IMR-90 (cell line): ENCODE measurements at regions not wholly inside any gene's neighbourhood (a gene's known extent, or its start where the extent isn't known, plus 50 kb on each side); places are given as distances from the start of the nearest gene placed in this dataset.

Experiments
- ATAC-seq: fragments of 200-7000 bp; cut with Tn5 transposase; 2 replicates; pipeline ENCODE4 v1.9.1; 2020; ENCODE audit warnings: low read depth, mild to moderate bottlenecking, moderate library complexity
- BruUV-seq: library from RNA; stranded (reverse); fragments of 400-500 nt; replicated peaks from 2 replicates; lab custom pipeline; 2021; lab: Mats Ljungman, UMichigan
- CTCF ChIA-PET: fragments of 300-600 bp; formaldehyde crosslinking; extraction: SDS; loops from one replicate; lab custom pipeline; 2021; ENCODE audit warnings: antibody characterized with exemption; lab: Yijun Ruan, JAX
- POLR2A ChIA-PET: fragments of 300-600 bp; sonication (Branson Sonifier 250); formaldehyde crosslinking; loops from one replicate; lab custom pipeline; 2022; ENCODE audit warnings: antibody characterized with exemption; ENCODE audit not compliant: unreplicated experiment; lab: Charles Lee
- DNase-seq: peaks from one replicate; pipeline ENCODE4 v3.0.0; 2013
- H2AFZ ChIP-seq: replicated peaks from 2 replicates; pipeline ENCODE3; 2013; ENCODE audit warnings: low read length, mild to moderate bottlenecking; ENCODE audit not compliant: poor library complexity
- H2AK5ac ChIP-seq: 2 replicates; pipeline ENCODE4 v1.6.1; 2013; ENCODE audit warnings: low read depth, low read length, inconsistent platforms
- H2AK9ac ChIP-seq: replicated peaks from 2 replicates; pipeline ENCODE3; 2013; ENCODE audit warnings: mild to moderate bottlenecking, low read depth, low read length, moderate library complexity; ENCODE audit not compliant: poor library complexity
- H2BK120ac ChIP-seq: 2 replicates; pipeline ENCODE4 v1.6.1; 2013; ENCODE audit warnings: low read depth, low read length, inconsistent platforms
- H2BK15ac ChIP-seq: 3 replicates; pipeline ENCODE4 v1.6.1; 2013; ENCODE audit warnings: low read depth, low read length, inconsistent platforms
- H2BK20ac ChIP-seq: 2 replicates; pipeline ENCODE4 v1.6.1; 2013; ENCODE audit warnings: low read depth, mild to moderate bottlenecking, inconsistent platforms, low read length, moderate library complexity
- H2BK5ac ChIP-seq: 2 replicates; pipeline ENCODE4 v1.6.1; 2013; ENCODE audit warnings: mild to moderate bottlenecking, low read depth, low read length, inconsistent platforms; ENCODE audit not compliant: poor library complexity, severe bottlenecking
- H3K14ac ChIP-seq: replicated peaks from 2 replicates; pipeline ENCODE4 v1.6.1; 2013; ENCODE audit warnings: low read depth, low read length, inconsistent platforms
- H3K18ac ChIP-seq: 2 replicates; pipeline ENCODE4 v1.6.1; 2013; ENCODE audit warnings: low read depth, low read length, control low read depth
- H3K23ac ChIP-seq: 2 replicates; pipeline ENCODE4 v1.6.1; 2013; ENCODE audit warnings: low read depth, low read length, inconsistent platforms
- H3K27ac ChIP-seq: 2 replicates; pipeline ENCODE4 v1.5.1; 2013; ENCODE audit warnings: mild to moderate bottlenecking, control low read depth, low read length; ENCODE audit not compliant: insufficient read depth
- H3K27me3 ChIP-seq: 2 replicates; pipeline ENCODE4 v1.6.1; 2013; ENCODE audit warnings: low read length; ENCODE audit not compliant: control insufficient read depth, insufficient read depth
- H3K36me3 ChIP-seq: 2 replicates; pipeline ENCODE4 v1.6.1; 2013; ENCODE audit warnings: low read length, mixed read lengths; ENCODE audit not compliant: control insufficient read depth, insufficient read depth
- H3K4ac ChIP-seq: 2 replicates; pipeline ENCODE4 v1.6.1; 2013; ENCODE audit warnings: low read depth, low read length, inconsistent platforms
- H3K4me1 ChIP-seq: 2 replicates; pipeline ENCODE4 v1.6.1; 2013; ENCODE audit warnings: low read length, mixed read lengths; ENCODE audit not compliant: control insufficient read depth, insufficient read depth
- H3K4me2 ChIP-seq: 2 replicates; pipeline ENCODE4 v1.6.1; 2013; ENCODE audit warnings: low read depth, mild to moderate bottlenecking, control low read depth, low read length, moderate library complexity
- H3K4me3 ChIP-seq: 2 replicates; pipeline ENCODE4 v1.5.1; 2013; ENCODE audit warnings: low read depth, mild to moderate bottlenecking, control low read depth, low read length, moderate library complexity; ENCODE audit not compliant: insufficient read depth
- H3K56ac ChIP-seq: 2 replicates; pipeline ENCODE4 v1.6.1; 2013; ENCODE audit warnings: low read length, inconsistent platforms; ENCODE audit not compliant: insufficient read depth; ENCODE audit errors: extremely low read depth
- H3K79me1 ChIP-seq, 2 experiments: 2 replicates each; pipeline ENCODE4 v1.6.1; 2013; ENCODE audit warnings: low read length in 2 of 2, inconsistent platforms in 1 of 2, low read depth in 1 of 2
- H3K9ac ChIP-seq: 2 replicates; pipeline ENCODE4 v1.6.1; 2013; ENCODE audit warnings: low read depth, low read length, control low read depth
- H3K9me1 ChIP-seq: 2 replicates; pipeline ENCODE4 v1.6.1; 2013; ENCODE audit warnings: low read length, inconsistent platforms; ENCODE audit not compliant: insufficient read depth
- H3K9me3 ChIP-seq: 2 replicates; pipeline ENCODE4 v1.6.1; 2013; ENCODE audit warnings: low read length; ENCODE audit not compliant: control insufficient read depth, insufficient read depth
- H4K20me1 ChIP-seq: 2 replicates; pipeline ENCODE4 v1.6.1; 2013; ENCODE audit warnings: low read length, inconsistent platforms; ENCODE audit not compliant: insufficient read depth
- H4K5ac ChIP-seq: 2 replicates; pipeline ENCODE4 v1.6.1; 2013; ENCODE audit warnings: mild to moderate bottlenecking, low read depth, low read length, control low read depth
- H4K8ac ChIP-seq, 2 experiments: 2 replicates each; pipeline ENCODE4 v1.6.1; 2013; ENCODE audit warnings: low read depth in 2 of 2, low read length in 2 of 2, control low read depth in 1 of 2, inconsistent platforms in 1 of 2
- H4K91ac ChIP-seq: 2 replicates; pipeline ENCODE4 v1.6.1; 2013; ENCODE audit warnings: low read depth, low read length, inconsistent platforms; ENCODE audit not compliant: insufficient read depth
- BHLHE40 ChIP-seq: fragments of 150-350 bp; IDR thresholded peaks from 2 replicates; pipeline ENCODE4 v1.6.1; 2016; ENCODE audit warnings: mild to moderate bottlenecking, low read depth, low read length
- CHD1 ChIP-seq: IDR thresholded peaks from 2 replicates; pipeline ENCODE4 v1.6.1; 2012; ENCODE audit warnings: low read depth, low read length, improper control_type of control experiment
- MAFK ChIP-seq: IDR thresholded peaks from 2 replicates; pipeline ENCODE4 v1.6.1; 2012; ENCODE audit warnings: low read depth, low read length, improper control_type of control experiment
- MXI1 ChIP-seq: IDR thresholded peaks from 2 replicates; pipeline ENCODE4 v1.6.1; 2012; ENCODE audit warnings: low read depth, mild to moderate bottlenecking, low read length, moderate library complexity, borderline replicate concordance
- WGBS, 2 experiments: methylation state at CpG; one replicate each; pipeline versions ENCODE4 v1.1.5 to v1.1.7; 2013; ENCODE audit warnings: missing lambda C conversion rate in 2 of 2; ENCODE audit not compliant: insufficient read length in 1 of 2; ENCODE audit errors: extremely low coverage in 2 of 2; 5-methylcytosine and 5-hydroxymethylcytosine counted together
- dilution Hi-C: fragments of 300-500 bp; cut with HindIII; formaldehyde crosslinking; loops from one replicate; pipeline ENCODE4 v1.14.3; 2018; ENCODE audit warnings: low sequenced_read_pairs; ENCODE audit not compliant: unreplicated experiment
- in situ Hi-C: fragments of 300-500 bp; cut with MboI; formaldehyde crosslinking; loops from 3 replicates; pipeline ENCODE4 v1.14.3; 2019; ENCODE audit warnings: low sequenced_read_pairs, inconsistent platforms, mixed read lengths
- intact Hi-C: fragments of 100-400 bp; cut with micrococcal nuclease; formaldehyde crosslinking; loops from 2 replicates; pipeline ENCODE4 v1.10.0; 2022

DNA sequence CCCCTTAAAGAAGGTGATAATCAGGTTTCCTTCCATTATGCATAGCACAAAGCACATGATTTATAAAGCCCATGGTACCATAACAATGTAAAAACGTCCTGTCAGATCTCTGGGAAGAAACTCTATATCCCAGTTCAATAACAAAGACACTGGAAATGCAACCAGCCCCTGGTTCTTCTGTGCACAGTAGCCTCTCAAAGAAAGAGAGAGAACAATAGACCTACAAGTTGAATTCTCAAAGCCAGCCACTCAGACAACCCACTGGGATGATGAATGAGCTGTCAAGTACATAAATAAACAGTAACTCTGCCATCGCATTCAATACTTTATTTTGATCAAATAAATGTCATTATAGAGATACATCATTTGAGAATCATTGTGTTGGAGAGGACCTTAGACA, 400.1 kb upstream of the CPEB2 start:
- Histone ChIP-seq H2AK9ac (no peak overlapping the region), H2BK15ac (no peak overlapping the region), H3K23ac (no peak overlapping the region), H2BK20ac (no peak overlapping the region), H4K91ac (no peak overlapping the region), H3K36me3 (no peaks in the 10 kb centered on the region), H2AFZ (no peak overlapping the region), H3K9me1 (no peaks in the 10 kb centered on the region), H2AK5ac (no peak overlapping the region), H3K56ac (no peak overlapping the region), H3K4ac (no peak overlapping the region), H3K27me3 (no peaks in the 10 kb centered on the region), H3K9ac (no peak overlapping the region), H3K4me1 (no peaks in the 10 kb centered on the region), H3K9me3 (no peaks in the 10 kb centered on the region; the same call in 1 of the 2 replicates), H3K4me3 (no peak overlapping the region), H2BK120ac (no peak overlapping the region), H3K79me1 (no peaks in the 10 kb centered on the region), H3K18ac (no peak overlapping the region), H3K14ac (no peak overlapping the region), H4K5ac (no peak overlapping the region), H4K20me1 (no peaks in the 10 kb centered on the region), H4K8ac (no peak overlapping the region), H3K27ac (no peak overlapping the region), H2BK5ac (no peak overlapping the region), H3K4me2 (no peak overlapping the region)
- ATAC-seq (no peak), DNase-seq (no peak)
- CTCF ChIA-PET, result no interaction called here
- POLR2A ChIA-PET, result no interaction called here
- dilution Hi-C loops, result no loop called here
- no TSS peak for BruUV-seq
- WGBS, 2 experiments, result no CpG with 5 or more reads among the region's 2 CpGs
- TF ChIP-seq BHLHE40 (no peak), MAFK (no peak), MXI1 (no peak), CHD1 (no peak)
- intact Hi-C loops, result no loop called here
- in situ Hi-C loops, result no loop called here
